ENCODE measurements at regions not wholly inside any gene's neighbourhood (a gene's known extent, or its start where the extent isn't known, plus 50 kb on each side); places are given as distances from the start of the nearest gene placed in this dataset.

GRCh38 chr13:104295537-104295936 lies 1229.3 kb upstream of the SLC10A2 start:
- TF ChIP-seq CTCF (IDR thresholded peaks at IDR 0.05) = no peak
- TF ChIP-seq POLR2A (IDR thresholded peaks at IDR 0.05) = no peak
- no peak for TF ChIP-seq POLR2AphosphoS5 (IDR thresholded peaks at IDR 0.05)
